OCI-LY7 (cell line): ENCODE measurements at regions not wholly inside any gene's neighbourhood (a gene's known extent, or its start where the extent isn't known, plus 50 kb on each side); places are given as distances from the start of the nearest gene placed in this dataset.
"Not testable (repeated sequence)": the region's sequence is repeated elsewhere in the genome, so short reads cannot be mapped to it uniquely, and the experiment has no call there.

Experiments used
- EZH2phosphoT487 ChIP-seq: fragments of 200-600 bp; sonication (generic); IDR thresholded peaks from 2 replicates; pipeline ENCODE4 v1.6.1; 2018; ENCODE audit warnings: low read depth, borderline replicate concordance, mild to moderate bottlenecking, mixed run types, antibody characterized with exemption, low read length, moderate library complexity, mixed read lengths
- TF ChIP-seq, protein P1 (sequence below): fragments of 200-600 bp; sonication (generic); conservative IDR thresholded peaks from 2 replicates; pipeline ENCODE4 v1.5.1; 2014; ENCODE audit warnings: mild to moderate bottlenecking, antibody characterized with exemption, low read length, moderate library complexity, mixed read lengths

DNA sequence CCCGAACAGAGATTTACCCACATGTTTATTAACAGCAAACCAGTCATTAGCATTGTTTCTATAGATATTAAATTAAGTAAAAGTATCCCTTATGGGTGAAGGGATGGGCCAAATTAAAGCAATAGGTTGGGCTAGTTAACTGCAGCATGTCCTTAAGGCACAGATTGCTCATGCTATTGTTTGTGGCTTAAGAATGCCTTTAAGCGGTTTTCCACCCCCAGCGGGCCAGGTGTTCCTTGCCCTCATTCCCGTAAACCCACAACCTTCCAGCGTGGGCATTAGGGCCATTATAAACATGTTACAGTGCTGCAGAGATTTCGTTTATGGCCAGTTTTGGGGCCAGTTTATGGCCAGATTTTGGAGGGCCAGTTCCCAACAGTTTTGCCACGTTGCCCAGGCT, 245.3 kb upstream of the PROK2 start:
- TF ChIP-seq, protein P1, sequence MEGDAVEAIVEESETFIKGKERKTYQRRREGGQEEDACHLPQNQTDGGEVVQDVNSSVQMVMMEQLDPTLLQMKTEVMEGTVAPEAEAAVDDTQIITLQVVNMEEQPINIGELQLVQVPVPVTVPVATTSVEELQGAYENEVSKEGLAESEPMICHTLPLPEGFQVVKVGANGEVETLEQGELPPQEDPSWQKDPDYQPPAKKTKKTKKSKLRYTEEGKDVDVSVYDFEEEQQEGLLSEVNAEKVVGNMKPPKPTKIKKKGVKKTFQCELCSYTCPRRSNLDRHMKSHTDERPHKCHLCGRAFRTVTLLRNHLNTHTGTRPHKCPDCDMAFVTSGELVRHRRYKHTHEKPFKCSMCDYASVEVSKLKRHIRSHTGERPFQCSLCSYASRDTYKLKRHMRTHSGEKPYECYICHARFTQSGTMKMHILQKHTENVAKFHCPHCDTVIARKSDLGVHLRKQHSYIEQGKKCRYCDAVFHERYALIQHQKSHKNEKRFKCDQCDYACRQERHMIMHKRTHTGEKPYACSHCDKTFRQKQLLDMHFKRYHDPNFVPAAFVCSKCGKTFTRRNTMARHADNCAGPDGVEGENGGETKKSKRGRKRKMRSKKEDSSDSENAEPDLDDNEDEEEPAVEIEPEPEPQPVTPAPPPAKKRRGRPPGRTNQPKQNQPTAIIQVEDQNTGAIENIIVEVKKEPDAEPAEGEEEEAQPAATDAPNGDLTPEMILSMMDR, result not testable (repeated sequence)
- not testable (repeated sequence) for TF ChIP-seq EZH2phosphoT487
